NCI-H2081 (cell line): ENCODE measurements at regions not wholly inside any gene's neighbourhood (a gene's known extent, or its start where the extent isn't known, plus 50 kb on each side); places are given as distances from the start of the nearest gene placed in this dataset.

Experiments used
- DNase-seq, 2 experiments: peaks; one replicate each; lab custom pipeline; 2025; lab: John Stamatoyannopoulos, UW

- DNase-seq = no peak
These were observed 441.4 kb downstream of the PDCD6IP start for GRCh38 chr3:34239875-34240274.

GRCh38 chr3:34247401-34247800 is 449.0 kb downstream of the PDCD6IP start:
- no peak for DNase-seq

GRCh38 chr3:34248352-34248751 is 449.9 kb downstream of the PDCD6IP start:
- no peak for DNase-seq

GRCh38 chr3:34254285-34254684 is 455.9 kb downstream of the PDCD6IP start:
- DNase-seq = no peak

DNA sequence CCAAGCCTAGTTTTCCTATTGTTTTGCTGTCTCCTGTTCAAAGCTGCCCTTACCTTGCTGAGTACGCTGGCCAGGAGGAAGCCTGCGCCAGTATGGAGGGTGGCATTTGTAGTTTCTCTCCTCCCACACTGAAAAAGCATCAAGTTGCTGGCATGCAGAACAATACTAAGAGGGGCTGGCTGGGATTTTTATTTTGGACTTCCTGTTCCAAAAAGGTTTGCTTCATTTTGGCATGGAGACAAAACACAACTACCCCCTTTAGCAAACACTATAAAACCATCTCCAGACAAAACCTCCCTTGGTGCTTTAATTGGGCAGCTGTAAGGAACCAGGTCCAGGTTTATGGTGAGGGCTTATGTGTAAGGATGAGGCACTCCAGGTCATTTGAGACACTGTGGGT is 457.6 kb downstream of the PDCD6IP start:
- peak; percentile 89 to 97 for DNase-seq

GRCh38 chr3:34256791-34257190 is 458.4 kb downstream of the PDCD6IP start:
- DNase-seq = no peak

DNA sequence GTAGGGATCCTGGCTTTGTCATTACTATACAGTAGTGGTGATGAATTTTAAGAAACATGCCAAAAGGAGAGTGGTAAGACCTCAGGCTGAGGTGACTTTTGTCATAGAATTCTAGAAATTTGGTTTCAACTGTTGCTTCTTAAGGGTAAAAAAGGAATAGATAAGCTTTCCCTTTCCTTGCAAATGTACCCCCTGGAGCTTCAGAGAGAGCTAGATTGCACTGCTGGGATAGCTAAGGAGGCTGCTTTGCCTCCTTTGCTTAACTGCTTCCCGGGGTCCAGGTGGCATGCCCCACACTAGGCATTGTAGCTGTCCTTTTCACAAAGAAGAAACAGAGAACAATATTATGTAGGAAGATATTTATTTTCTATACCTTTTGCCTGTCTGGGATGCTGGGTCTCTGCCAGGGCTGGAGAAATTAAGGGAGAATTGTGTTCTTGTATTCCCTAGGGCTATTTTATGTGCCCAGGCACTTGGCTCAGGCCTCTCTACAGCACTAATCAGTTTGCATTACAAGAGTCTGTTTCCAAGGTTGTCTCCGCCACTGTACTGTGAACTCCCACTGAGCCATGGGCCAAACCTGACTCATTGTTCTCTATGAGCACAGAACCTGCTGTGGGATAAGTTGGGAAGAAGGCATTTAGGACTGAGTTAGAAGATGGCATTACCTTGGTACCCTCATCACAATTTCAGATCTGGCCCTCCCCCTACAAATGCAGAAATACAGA is 460.0 kb downstream of the PDCD6IP start:
- DNase-seq = peak; percentile 57 to 84

DNA sequence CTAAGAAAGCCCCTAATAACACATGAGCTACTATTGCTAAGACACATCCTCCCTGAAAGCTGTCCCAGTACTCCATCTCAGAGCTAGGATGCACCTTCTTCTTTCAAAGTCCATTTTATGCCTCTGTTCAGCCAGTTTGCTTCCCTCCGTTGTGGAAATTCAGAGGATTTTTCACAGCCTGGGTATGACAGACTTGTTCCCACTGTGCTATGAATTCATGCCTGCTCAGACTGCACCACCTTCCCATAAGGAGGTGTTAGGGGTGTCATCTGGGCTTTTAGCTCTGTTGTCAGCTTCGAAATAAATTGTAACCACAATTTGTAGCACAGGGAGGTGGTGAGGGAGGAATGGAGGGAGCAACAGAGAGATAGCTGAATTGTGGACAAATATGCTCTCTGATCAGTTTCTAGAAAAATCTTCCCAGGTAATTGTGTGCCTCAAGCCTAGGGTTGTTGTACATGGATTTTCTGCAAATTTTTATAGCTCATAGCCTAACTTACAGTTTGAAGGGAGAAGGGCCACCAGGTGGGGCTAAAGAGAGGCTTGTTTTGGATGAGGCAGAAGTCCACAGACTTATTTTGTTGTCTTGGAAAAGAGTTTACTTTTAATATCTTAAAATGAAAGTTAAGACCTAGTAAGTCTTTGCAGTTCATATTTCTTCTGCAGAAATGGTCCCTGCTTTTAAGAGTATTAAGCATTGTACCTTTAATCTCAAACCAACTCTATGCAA is 462.0 kb downstream of the PDCD6IP start:
- peak; percentile 32 to 46 for DNase-seq

DNA sequence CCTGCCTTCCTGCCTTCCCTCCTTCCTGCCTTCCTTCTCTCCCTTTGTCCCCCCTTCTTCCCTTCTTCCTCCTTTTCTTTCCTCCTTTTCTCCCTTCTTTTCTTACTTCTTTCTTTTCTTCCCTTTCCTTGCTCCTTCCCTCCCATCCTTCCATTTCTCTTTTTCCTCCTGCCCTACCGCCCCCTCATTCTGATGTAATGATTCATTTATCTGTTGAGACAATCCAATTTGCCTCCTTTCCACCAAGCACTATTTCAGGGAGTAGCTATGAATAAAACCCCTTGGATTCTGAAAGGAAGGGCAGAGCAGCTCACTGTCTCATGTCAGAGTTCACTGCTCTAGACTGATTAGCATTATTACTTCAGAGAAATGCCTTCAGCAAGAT is 462.6 kb downstream of the PDCD6IP start:
- DNase-seq = no peak

GRCh38 chr3:34263101-34263621 is 464.7 kb downstream of the PDCD6IP start:
- no peak for DNase-seq

GRCh38 chr3:34264337-34265041 is 466.1 kb downstream of the PDCD6IP start:
- no peak for DNase-seq

DNA sequence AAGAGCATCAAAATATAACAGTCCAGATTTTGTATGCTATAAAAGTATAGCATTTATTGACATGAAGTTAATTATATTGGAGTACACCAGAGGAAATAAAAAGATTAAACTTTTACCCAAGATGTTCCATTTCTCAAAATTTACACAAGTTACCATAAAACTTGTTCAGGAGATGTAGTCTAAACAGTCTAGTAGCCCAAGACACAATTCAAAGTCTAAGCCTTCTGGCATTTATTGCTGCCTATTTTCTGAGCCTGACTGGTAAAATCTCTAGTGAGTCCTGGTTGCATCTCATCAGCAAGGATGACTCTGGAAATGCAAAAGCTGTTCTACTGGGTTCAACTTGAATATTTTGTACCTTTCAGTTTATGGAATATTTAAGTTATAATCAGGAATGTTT is 468.7 kb downstream of the PDCD6IP start:
- DNase-seq = no peak

DNA sequence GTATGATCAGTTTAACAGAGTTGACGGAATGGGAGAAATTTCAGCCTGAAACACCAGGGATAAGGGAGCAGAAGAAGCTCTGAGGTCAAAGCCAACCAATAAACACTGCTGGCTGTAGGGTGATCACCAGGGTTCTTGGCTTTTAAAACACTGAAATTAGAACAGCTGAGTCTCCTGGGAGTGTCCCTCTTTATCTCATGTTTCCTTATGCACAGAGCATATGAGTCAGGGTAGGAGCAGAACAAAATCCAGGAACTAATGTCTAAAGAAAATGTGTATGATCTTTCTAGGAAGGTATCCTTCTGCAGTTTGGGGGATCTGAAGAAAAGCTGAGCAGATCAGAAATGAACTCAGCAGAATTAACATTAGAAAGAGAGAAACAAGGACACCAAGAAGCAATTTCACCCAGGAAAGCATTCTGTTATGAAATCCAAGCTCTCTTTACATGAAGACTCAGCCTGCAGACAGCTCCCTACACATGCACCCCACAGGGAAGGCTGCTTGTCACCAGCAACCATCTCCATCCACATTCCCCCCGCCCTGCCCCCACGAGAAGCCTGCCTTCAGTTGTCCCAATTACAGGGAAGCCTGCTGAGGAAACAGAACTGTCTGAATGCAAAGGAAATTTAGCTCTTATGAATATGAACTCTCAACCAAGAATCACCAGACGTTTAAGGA is 469.7 kb downstream of the PDCD6IP start:
- DNase-seq = no peak

GRCh38 chr3:34275811-34276210 is 477.4 kb downstream of the PDCD6IP start:
- DNase-seq = no peak

DNA sequence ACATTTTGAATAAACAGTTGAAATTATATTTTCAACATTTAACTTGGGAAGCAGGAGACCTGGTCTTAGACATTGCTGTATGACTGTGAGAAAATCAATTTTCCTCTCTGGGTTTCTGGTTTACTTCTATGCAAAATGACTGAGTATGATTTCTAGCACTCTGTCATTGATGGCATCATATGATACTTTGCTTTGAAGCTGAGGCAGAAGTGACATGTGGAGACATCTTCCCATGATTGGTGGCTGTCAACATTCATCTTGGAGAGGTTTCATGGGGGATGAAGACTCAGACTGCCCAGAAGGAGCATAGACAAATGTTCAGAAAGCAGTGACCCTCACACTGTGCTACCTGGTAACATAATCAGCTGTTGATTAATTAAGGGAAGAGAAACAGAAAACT is 477.9 kb downstream of the PDCD6IP start:
- DNase-seq = no peak

GRCh38 chr3:34277110-34277509 is 478.7 kb downstream of the PDCD6IP start:
- no peak for DNase-seq

DNA sequence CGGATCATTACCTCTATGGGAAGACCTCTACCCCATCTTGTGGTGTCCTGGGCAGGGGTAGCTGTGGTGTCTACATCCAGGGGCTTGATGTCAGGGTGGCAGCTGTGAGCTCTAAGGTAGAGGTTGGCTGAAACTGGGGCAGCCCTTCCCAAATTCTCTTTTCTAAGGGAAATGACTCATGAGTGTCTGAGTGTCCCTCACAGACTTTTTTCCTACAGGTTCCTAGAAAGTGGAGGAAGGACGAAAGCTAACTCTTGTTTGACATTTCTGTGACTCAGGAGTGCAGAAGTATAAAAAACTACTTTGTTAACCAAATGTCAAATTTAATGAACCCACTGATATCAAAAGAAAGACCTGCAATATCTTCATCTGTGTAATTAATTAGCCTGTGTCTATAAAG is 481.5 kb downstream of the PDCD6IP start:
- DNase-seq = no peak

GRCh38 chr3:34283751-34284150 is 485.3 kb downstream of the PDCD6IP start:
- no peak for DNase-seq

GRCh38 chr3:34284959-34285826 is 486.8 kb downstream of the PDCD6IP start:
- no peak for DNase-seq

- no peak for DNase-seq
These were observed 487.4 kb downstream of the PDCD6IP start for GRCh38 chr3:34285827-34286188.

DNA sequence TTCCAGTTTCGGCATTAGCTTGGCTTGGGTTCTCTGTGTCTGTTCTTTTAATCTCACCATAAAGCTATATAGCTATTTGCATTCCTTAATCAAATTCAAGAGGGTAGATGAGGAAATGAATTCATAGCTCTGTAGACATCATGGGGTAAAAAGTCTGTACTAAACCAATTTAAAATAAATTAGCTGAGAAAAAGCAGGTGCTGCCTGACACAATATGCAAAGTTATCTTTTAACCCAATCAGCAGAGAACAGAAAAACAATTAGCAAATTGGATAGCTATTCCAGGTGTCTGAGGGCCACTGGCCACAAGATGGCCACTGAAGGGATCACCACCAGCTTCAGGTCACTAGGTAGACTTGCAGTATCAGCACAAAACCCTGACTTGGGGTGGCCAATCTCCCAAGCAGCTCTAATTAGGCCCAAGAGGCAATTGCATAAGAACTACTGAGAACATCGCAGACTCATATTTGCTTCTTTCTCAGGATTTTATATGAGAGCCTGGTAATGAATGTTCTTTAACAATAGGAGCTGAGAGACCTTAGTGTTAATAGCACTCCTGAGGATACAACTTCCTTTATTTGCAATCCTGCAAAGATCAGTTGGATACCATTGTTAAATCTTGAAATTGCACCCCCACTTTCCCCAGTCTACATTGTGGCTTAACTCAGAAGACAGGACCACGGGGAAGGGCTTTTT is 494.3 kb downstream of the PDCD6IP start:
- DNase-seq = no peak
